DND-41 (cell line): ENCODE measurements at regions not wholly inside any gene's neighbourhood (a gene's known extent, or its start where the extent isn't known, plus 50 kb on each side); places are given as distances from the start of the nearest gene placed in this dataset.

Source experiments
- ATAC-seq: fragments of 200-7000 bp; cut with Tn5 transposase; 3 replicates; pipeline ENCODE4 v1.9.1; 2021; ENCODE audit warnings: low read depth; ENCODE audit not compliant: insufficient read depth
- DNase-seq: peaks from one replicate; pipeline ENCODE4 v3.0.0-alpha.2; 2020
- H2AFZ ChIP-seq: 2 replicates; pipeline ENCODE4 v1.6.0; 2012; ENCODE audit warnings: low read depth, low read length
- H3K27ac ChIP-seq: 2 replicates; pipeline ENCODE4 v1.5.1; 2012; ENCODE audit warnings: low read length, inconsistent platforms
- H3K27me3 ChIP-seq: fragments of 200-600 bp; sonication (generic); 2 replicates; pipeline ENCODE4 v1.6.0; 2012; ENCODE audit warnings: low read length, mild to moderate bottlenecking, inconsistent platforms; ENCODE audit not compliant: insufficient read depth, poor library complexity
- H3K36me3 ChIP-seq: 2 replicates; pipeline ENCODE4 v1.5.1; 2012; ENCODE audit warnings: low read length, inconsistent platforms; ENCODE audit not compliant: insufficient read depth
- H3K4me1 ChIP-seq: 2 replicates; pipeline ENCODE4 v1.5.1; 2012; ENCODE audit warnings: mild to moderate bottlenecking, low read length; ENCODE audit not compliant: insufficient read depth
- H3K4me2 ChIP-seq: 2 replicates; pipeline ENCODE4 v1.6.0; 2012; ENCODE audit warnings: mild to moderate bottlenecking, moderate library complexity, low read length, inconsistent platforms; ENCODE audit not compliant: insufficient read depth
- H3K4me3 ChIP-seq, 2 experiments: fragments of 200-600 bp in 1 of 2; shearing (Covaris generic) in 1 of 2; 2 replicates each; pipeline ENCODE4 v1.5.1; 2012 to 2016; ENCODE audit warnings: inconsistent platforms in 2 of 2, low read length in 2 of 2, mild to moderate bottlenecking in 2 of 2, low read depth in 1 of 2, moderate library complexity in 1 of 2
- H3K79me2 ChIP-seq: 2 replicates; pipeline ENCODE4 v1.6.0; 2012; ENCODE audit warnings: low read length, inconsistent platforms; ENCODE audit not compliant: insufficient read depth
- H3K9ac ChIP-seq: 2 replicates; pipeline ENCODE4 v1.6.0; 2012; ENCODE audit warnings: low read depth, mild to moderate bottlenecking, inconsistent platforms, low read length, moderate library complexity
- H3K9me3 ChIP-seq: 2 replicates; pipeline ENCODE4 v1.5.1; 2012; ENCODE audit warnings: low read length, moderate library complexity, mild to moderate bottlenecking, inconsistent platforms; ENCODE audit not compliant: insufficient read depth, severe bottlenecking
- H4K20me1 ChIP-seq: 2 replicates; pipeline ENCODE4 v1.6.0; 2012; ENCODE audit warnings: low read length; ENCODE audit not compliant: insufficient read depth
- EZH2 ChIP-seq: IDR thresholded peaks from 3 replicates; pipeline ENCODE4 v1.6.1; 2012; ENCODE audit warnings: borderline replicate concordance, low read depth, mild to moderate bottlenecking, moderate library complexity, low read length, inconsistent platforms; ENCODE audit not compliant: severe bottlenecking
- TF ChIP-seq, protein P1 (sequence below): IDR thresholded peaks from 2 replicates; pipeline ENCODE4 v1.5.1; 2012; ENCODE audit warnings: borderline replicate concordance, low read length, moderate library complexity, mild to moderate bottlenecking; ENCODE audit not compliant: poor library complexity, severe bottlenecking; ENCODE audit errors: extremely low read depth

DNA sequence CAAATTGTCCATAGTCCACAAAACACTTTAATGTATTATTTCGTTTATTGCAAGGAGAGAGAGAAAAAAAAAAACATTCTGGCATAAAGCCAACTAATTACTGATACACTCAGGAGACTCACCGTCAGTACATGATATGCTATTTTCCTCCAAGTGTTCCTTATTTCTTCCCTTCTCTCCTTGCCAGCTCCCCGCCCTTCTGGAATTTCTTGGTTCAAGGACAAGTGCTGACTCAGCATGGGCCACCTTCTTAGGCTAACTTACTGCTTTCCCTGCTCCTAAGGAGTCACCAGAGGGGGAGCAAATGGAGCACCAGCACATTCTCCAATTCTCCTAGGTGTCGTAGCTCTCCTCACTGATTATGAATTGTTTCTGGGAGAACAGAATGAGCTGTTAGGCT is 133.8 kb upstream of the HDAC9 start:
- no peak overlapping the region for H2AFZ ChIP-seq
- no peak overlapping the region for H3K9ac ChIP-seq
- no peaks in the 10 kb centered on the region for H3K79me2 ChIP-seq
- H3K4me2 ChIP-seq, result no peak overlapping the region
- H3K27me3 ChIP-seq, result no peaks in the 10 kb centered on the region
- ATAC-seq (no peak), DNase-seq (no peak)
- no peak overlapping the region for H3K27ac ChIP-seq
- no peaks in the 10 kb centered on the region for H3K9me3 ChIP-seq
- H4K20me1 ChIP-seq, result no peaks in the 10 kb centered on the region
- no peaks in the 10 kb centered on the region for H3K4me1 ChIP-seq
- no peaks in the 10 kb centered on the region for H3K36me3 ChIP-seq
- no peak for TF ChIP-seq EZH2
- TF ChIP-seq, protein P1, sequence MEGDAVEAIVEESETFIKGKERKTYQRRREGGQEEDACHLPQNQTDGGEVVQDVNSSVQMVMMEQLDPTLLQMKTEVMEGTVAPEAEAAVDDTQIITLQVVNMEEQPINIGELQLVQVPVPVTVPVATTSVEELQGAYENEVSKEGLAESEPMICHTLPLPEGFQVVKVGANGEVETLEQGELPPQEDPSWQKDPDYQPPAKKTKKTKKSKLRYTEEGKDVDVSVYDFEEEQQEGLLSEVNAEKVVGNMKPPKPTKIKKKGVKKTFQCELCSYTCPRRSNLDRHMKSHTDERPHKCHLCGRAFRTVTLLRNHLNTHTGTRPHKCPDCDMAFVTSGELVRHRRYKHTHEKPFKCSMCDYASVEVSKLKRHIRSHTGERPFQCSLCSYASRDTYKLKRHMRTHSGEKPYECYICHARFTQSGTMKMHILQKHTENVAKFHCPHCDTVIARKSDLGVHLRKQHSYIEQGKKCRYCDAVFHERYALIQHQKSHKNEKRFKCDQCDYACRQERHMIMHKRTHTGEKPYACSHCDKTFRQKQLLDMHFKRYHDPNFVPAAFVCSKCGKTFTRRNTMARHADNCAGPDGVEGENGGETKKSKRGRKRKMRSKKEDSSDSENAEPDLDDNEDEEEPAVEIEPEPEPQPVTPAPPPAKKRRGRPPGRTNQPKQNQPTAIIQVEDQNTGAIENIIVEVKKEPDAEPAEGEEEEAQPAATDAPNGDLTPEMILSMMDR, result no peak
- H3K4me3 ChIP-seq, result no peak overlapping the region

DNA sequence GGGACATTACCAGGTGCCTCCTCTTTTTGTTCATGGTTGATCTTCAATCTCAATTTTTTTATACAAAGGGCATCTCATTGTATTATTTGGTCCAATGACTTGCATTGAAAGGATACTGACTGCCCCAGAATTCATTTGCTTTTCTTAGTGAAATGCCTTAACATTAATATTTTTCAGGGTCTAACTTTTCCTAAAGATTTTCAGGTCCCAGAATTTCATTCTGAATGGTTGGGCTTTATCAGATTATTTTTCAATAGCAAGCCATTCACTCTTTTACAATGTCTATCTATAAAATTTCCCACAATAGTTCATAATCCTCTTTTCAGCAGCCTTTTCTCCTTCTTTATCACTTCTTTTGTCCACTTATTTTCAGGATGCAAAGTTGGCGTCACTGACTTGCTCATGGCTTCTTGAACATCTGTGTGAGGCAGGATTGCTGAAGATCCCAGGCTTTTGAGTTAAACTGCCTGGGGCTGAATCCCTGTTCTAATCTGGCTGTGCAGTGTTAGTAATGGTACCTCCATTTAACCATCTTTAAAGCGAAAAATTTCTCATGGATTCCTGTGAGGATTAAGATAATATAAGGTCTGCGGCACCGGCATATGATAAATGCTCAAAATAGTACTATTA is 131.7 kb upstream of the HDAC9 start:
- H3K4me1 ChIP-seq, result no peaks in the 10 kb centered on the region
- no peak overlapping the region for H3K4me2 ChIP-seq
- ATAC-seq (no peak), DNase-seq (no peak)
- no peak overlapping the region for H3K9ac ChIP-seq
- H3K36me3 ChIP-seq, result no peaks in the 10 kb centered on the region
- no peaks in the 10 kb centered on the region for H3K27me3 ChIP-seq
- TF ChIP-seq EZH2, result no peak
- TF ChIP-seq, protein P1, result no peak
- H2AFZ ChIP-seq, result no peak overlapping the region
- H3K79me2 ChIP-seq, result no peaks in the 10 kb centered on the region
- H4K20me1 ChIP-seq, result no peaks in the 10 kb centered on the region
- H3K27ac ChIP-seq, result no peak overlapping the region
- H3K9me3 ChIP-seq, result no peaks in the 10 kb centered on the region
- H3K4me3 ChIP-seq, result no peak overlapping the region

DNA sequence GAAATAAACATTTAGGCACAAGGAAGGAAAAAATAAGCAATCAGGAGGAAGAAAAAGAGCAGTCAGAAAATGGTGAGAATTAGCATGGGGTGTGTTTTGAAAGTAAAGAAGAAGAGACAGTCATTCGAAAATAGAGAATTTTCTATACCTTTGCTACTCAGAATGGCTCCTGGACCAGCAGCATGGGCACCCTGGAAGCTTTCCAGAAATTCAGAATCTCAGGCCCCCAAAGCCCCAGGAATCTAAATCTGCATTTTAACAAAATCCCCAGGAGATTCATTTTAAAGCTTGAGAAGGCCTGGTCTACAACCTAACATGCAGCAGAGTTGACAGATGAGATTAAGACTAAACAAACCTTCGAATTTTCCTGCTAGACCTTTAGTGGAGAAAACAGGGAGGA is 131.2 kb upstream of the HDAC9 start:
- Histone ChIP-seq H3K4me2 (no peak overlapping the region), H3K9ac (no peak overlapping the region), H3K9me3 (no peaks in the 10 kb centered on the region), H3K4me1 (no peaks in the 10 kb centered on the region), H4K20me1 (no peaks in the 10 kb centered on the region), H3K27ac (no peak overlapping the region), H3K27me3 (no peaks in the 10 kb centered on the region), H3K36me3 (no peaks in the 10 kb centered on the region), H3K79me2 (no peaks in the 10 kb centered on the region), H3K4me3 (no peak overlapping the region), H2AFZ (no peak overlapping the region)
- ATAC-seq (no peak), DNase-seq (no peak)
- no peak for TF ChIP-seq EZH2

DNA sequence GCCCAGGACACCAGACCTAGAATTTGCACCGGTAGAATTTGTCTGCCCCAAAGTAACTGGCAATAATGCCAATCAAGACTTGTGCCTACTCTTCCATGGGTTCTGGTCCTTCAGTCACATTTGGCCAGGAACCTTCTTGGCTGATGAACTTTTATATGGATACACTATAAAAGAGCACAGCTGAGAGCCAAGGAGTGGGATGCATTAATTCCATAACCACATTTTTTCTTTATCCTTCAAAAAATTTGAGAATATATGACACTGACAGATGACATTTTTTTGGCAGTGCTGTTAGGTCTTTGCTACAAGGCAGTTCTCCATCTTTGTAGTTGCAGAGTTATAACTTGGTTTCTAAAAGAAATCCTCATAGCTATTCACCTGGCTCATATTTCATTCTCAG is 129.2 kb upstream of the HDAC9 start:
- H3K9ac ChIP-seq, result no peak overlapping the region
- H3K27me3 ChIP-seq, result no peaks in the 10 kb centered on the region
- no peaks in the 10 kb centered on the region for H3K79me2 ChIP-seq
- H3K4me2 ChIP-seq, result no peak overlapping the region
- H3K4me1 ChIP-seq, result no peaks in the 10 kb centered on the region
- no peak for TF ChIP-seq EZH2
- TF ChIP-seq, protein P1, result no peak
- no peak overlapping the region for H3K27ac ChIP-seq
- no peaks in the 10 kb centered on the region for H4K20me1 ChIP-seq
- H2AFZ ChIP-seq, result no peak overlapping the region
- no peak overlapping the region for H3K4me3 ChIP-seq
- H3K9me3 ChIP-seq, result no peaks in the 10 kb centered on the region
- no peaks in the 10 kb centered on the region for H3K36me3 ChIP-seq
- ATAC-seq (no peak), DNase-seq (no peak)
